Upper lobe of left lung (tissue), 6 donors: ENCODE measurements at regions not wholly inside any gene's neighbourhood (a gene's known extent, or its start where the extent isn't known, plus 50 kb on each side); places are given as distances from the start of the nearest gene placed in this dataset.

Experiments used
- ATAC-seq, 2 donors: fragments of 200-7000 bp; cut with Tn5 transposase; one replicate each; pipeline ENCODE4 v1.9.1; 2022; ENCODE audit warnings: mild to moderate bottlenecking in 2 of 2, moderate library complexity in 2 of 2; ENCODE audit not compliant: low FRiP score in 2 of 2
- DNase-seq, 2 donors: peaks; one replicate each; pipeline ENCODE4 v3.0.0-alpha.2; 2019 to 2020
- H3K27ac ChIP-seq, 4 donors: fragments of 200-600 bp; sonication (generic); one replicate each; pipeline ENCODE4 v1.5.1; 2016 to 2019
- H3K27me3 ChIP-seq, 4 donors: fragments of 200-600 bp; sonication (generic); one replicate each; pipeline ENCODE4 v1.5.1; 2017 to 2019
- H3K36me3 ChIP-seq, 4 donors: fragments of 200-600 bp; sonication (generic); one replicate each; pipeline ENCODE4 v1.5.1; 2016 to 2019
- H3K4me1 ChIP-seq, 4 donors: fragments of 200-600 bp; sonication (generic); one replicate each; pipeline ENCODE4 v1.5.1; 2018 to 2019
- H3K4me3 ChIP-seq, 4 donors: fragments of 200-600 bp; sonication (generic); one replicate each; pipeline ENCODE4 v1.5.1; 2017 to 2019; ENCODE audit warnings: mild to moderate bottlenecking in 2 of 4, moderate library complexity in 1 of 4
- H3K9me3 ChIP-seq, 4 donors: fragments of 200-600 bp; sonication (generic); one replicate each; pipeline ENCODE4 v1.5.1; 2018 to 2019
- EP300 ChIP-seq, 4 donors: sonication (generic); formaldehyde crosslinking; IDR thresholded peaks; one replicate each; pipeline ENCODE4 v1.5.1; 2017; ENCODE audit warnings: antibody characterized with exemption in 4 of 4, control low read depth in 2 of 4
- POLR2A ChIP-seq, 4 donors: fragments of 450-650 bp; IDR thresholded peaks; one replicate each; pipeline ENCODE4 v1.5.1; 2016 to 2017; ENCODE audit warnings: antibody characterized with exemption in 4 of 4, mild to moderate bottlenecking in 2 of 4
- POLR2AphosphoS5 ChIP-seq, 2 donors: sonication (generic); formaldehyde crosslinking; IDR thresholded peaks; one replicate each; pipeline ENCODE4 v1.5.1; 2017; ENCODE audit warnings: antibody characterized with exemption in 2 of 2
- WGBS, 2 donors: methylation state at CpG; one replicate each; pipeline ENCODE4 v1.1.5; 2017 to 2018; 5-methylcytosine and 5-hydroxymethylcytosine counted together
- TF ChIP-seq, protein P1 (sequence below), 6 experiments: fragments of 450-650 bp in 4 of 6; fragments of 200-600 bp in 2 of 6; sonication (generic) in 2 of 6; IDR thresholded peaks; one replicate each; pipeline ENCODE4 v1.5.1; 2016 to 2019; ENCODE audit warnings: antibody characterized with exemption in 6 of 6
- donor health status: DM: no; HTN: no; CAD: no; lungs with moderate emphysema.
- donor health status: DM: no; HTN: yes; CAD: no; lungs with severe emphysema.

DNA sequence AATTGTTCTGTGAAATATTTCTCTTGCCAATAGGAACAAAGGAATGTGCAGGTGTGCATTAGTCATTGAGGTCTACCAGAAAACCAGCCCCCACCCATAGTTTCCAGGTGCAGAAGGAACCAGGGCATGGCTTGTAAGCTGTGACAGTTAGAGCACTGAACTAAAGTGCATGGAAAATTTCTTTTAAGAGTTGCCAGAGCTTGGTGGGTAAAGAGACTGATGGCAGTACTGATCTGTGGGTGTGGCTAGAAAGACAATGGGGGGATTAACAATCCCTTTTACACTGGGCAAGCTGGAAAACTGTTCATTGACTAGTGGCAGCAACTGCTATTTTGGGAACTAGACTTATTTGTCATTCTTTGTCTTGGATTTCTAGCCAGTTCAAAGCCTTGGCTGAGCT lies 326.9 kb downstream of the PCDH19 start:
- H3K4me1 ChIP-seq = no peaks in the 10 kb centered on the region
- ATAC-seq = no peak
- H3K36me3 ChIP-seq = no peaks in the 10 kb centered on the region
- H3K4me3 ChIP-seq = no peak overlapping the region
- TF ChIP-seq, protein P1, sequence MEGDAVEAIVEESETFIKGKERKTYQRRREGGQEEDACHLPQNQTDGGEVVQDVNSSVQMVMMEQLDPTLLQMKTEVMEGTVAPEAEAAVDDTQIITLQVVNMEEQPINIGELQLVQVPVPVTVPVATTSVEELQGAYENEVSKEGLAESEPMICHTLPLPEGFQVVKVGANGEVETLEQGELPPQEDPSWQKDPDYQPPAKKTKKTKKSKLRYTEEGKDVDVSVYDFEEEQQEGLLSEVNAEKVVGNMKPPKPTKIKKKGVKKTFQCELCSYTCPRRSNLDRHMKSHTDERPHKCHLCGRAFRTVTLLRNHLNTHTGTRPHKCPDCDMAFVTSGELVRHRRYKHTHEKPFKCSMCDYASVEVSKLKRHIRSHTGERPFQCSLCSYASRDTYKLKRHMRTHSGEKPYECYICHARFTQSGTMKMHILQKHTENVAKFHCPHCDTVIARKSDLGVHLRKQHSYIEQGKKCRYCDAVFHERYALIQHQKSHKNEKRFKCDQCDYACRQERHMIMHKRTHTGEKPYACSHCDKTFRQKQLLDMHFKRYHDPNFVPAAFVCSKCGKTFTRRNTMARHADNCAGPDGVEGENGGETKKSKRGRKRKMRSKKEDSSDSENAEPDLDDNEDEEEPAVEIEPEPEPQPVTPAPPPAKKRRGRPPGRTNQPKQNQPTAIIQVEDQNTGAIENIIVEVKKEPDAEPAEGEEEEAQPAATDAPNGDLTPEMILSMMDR (IDR thresholded peaks at IDR 0.05) = no peak
- TF ChIP-seq POLR2A (IDR thresholded peaks at IDR 0.05) (no peak), EP300 (IDR thresholded peaks at IDR 0.05) (no peak), POLR2AphosphoS5 (IDR thresholded peaks at IDR 0.05) (no peak)
- DNase-seq = no peak
- no peaks in the 10 kb centered on the region for H3K27me3 ChIP-seq
- H3K9me3 ChIP-seq = no peaks in the 10 kb centered on the region
- H3K27ac ChIP-seq = no peak overlapping the region

DNA sequence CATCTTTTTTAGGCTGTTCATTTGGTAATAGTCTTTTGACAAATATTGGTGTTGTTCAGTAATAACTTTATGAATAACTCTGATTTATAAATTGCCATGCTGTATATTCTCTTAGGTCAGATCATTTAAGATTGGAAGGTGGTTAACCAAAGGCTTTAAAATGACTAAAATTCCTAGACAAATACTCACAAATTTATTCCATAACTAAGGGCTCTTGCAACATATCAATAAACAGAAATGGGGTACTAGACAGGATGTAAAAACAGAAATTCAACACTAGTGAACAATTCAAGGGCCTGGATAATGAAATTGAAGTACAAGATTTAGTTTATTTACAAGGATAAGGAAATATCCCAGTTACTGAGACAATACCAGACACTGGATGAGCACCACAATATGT lies 328.6 kb downstream of the PCDH19 start:
- no peak for DNase-seq
- ATAC-seq = no peak
- no peak overlapping the region for H3K4me3 ChIP-seq
- no peak overlapping the region for H3K27ac ChIP-seq
- H3K27me3 ChIP-seq = no peaks in the 10 kb centered on the region
- no peaks in the 10 kb centered on the region for H3K9me3 ChIP-seq
- no peaks in the 10 kb centered on the region for H3K36me3 ChIP-seq
- H3K4me1 ChIP-seq = no peaks in the 10 kb centered on the region
- TF ChIP-seq POLR2AphosphoS5 (IDR thresholded peaks at IDR 0.05) (no peak), EP300 (IDR thresholded peaks at IDR 0.05) (no peak), POLR2A (IDR thresholded peaks at IDR 0.05) (no peak)
- TF ChIP-seq, protein P1 (IDR thresholded peaks at IDR 0.05) = no peak

- no peaks in the 10 kb centered on the region for H3K36me3 ChIP-seq
- H3K4me1 ChIP-seq = no peaks in the 10 kb centered on the region
- H3K4me3 ChIP-seq = no peak overlapping the region
- WGBS, 2 donors = 54 to 58% methylated on average over 3 of the region's 3 CpGs
- TF ChIP-seq POLR2A (IDR thresholded peaks at IDR 0.05) (no peak), EP300 (IDR thresholded peaks at IDR 0.05) (no peak), POLR2AphosphoS5 (IDR thresholded peaks at IDR 0.05) (no peak)
- TF ChIP-seq, protein P1 (IDR thresholded peaks at IDR 0.05) = no peak
- ATAC-seq (no peak), DNase-seq (no peak)
- no peak overlapping the region for H3K27ac ChIP-seq
- H3K27me3 ChIP-seq = no peaks in the 10 kb centered on the region
- H3K9me3 ChIP-seq = no peaks in the 10 kb centered on the region
These were observed 334.0 kb downstream of the PCDH19 start for GRCh38 chrX:100076031-100076430.

GRCh38 chrX:100072336-100072735 lies 337.7 kb downstream of the PCDH19 start:
- Histone ChIP-seq H3K27me3 (no peaks in the 10 kb centered on the region), H3K4me1 (no peaks in the 10 kb centered on the region), H3K36me3 (no peaks in the 10 kb centered on the region), H3K4me3 (no peak overlapping the region), H3K27ac (no peak overlapping the region), H3K9me3 (no peaks in the 10 kb centered on the region)
- no peak for DNase-seq
- TF ChIP-seq, protein P1 (IDR thresholded peaks at IDR 0.05) = no peak
- ATAC-seq = peak in 1 of 2 donors; percentile 46

- ATAC-seq = no peak
These were observed 339.7 kb downstream of the PCDH19 start for GRCh38 chrX:100070334-100070849.

More at GRCh38 chrX:100070334-100070849, 339.7 kb downstream of the PCDH19 start:
- Histone ChIP-seq H3K4me1 (no peaks in the 10 kb centered on the region), H3K4me3 (no peak overlapping the region), H3K27me3 (no peaks in the 10 kb centered on the region), H3K36me3 (no peaks in the 10 kb centered on the region), H3K27ac (no peak overlapping the region), H3K9me3 (no peaks in the 10 kb centered on the region)
- no peak for DNase-seq
- TF ChIP-seq EP300 (IDR thresholded peaks at IDR 0.05) (no peak), POLR2AphosphoS5 (IDR thresholded peaks at IDR 0.05) (no peak), POLR2A (IDR thresholded peaks at IDR 0.05) (no peak)
- TF ChIP-seq, protein P1 (IDR thresholded peaks at IDR 0.05) = no peak
- 47 to 60% methylated on average over 3 of the region's 3 CpGs for WGBS, 2 donors
